ENCODE measurements at regions not wholly inside any gene's neighbourhood (a gene's known extent, or its start where the extent isn't known, plus 50 kb on each side); places are given as distances from the start of the nearest gene placed in this dataset.
"Not testable (repeated sequence)": the region's sequence is repeated elsewhere in the genome, so short reads cannot be mapped to it uniquely, and the experiment has no call there.

- no peak for DNase-seq
These were observed 112.5 kb upstream of the ASB18 start for GRCh38 chr2:236376566-236377244.

GRCh38 chr2:236380051-236380612, 115.9 kb upstream of the ASB18 start:
- DNase-seq: no peak

- DNase-seq: not testable (repeated sequence)
These were observed 117.0 kb upstream of the ASB18 start for GRCh38 chr2:236381253-236381652.

GRCh38 chr2:236389284-236390216, 125.3 kb upstream of the ASB18 start:
- DNase-seq: not testable (repeated sequence)

- no peak for DNase-seq
These were observed 128.9 kb upstream of the ASB18 start for GRCh38 chr2:236393101-236393500.

GRCh38 chr2:236393581-236393980, 129.4 kb upstream of the ASB18 start:
- no peak for DNase-seq

GRCh38 chr2:236394571-236394970, 130.4 kb upstream of the ASB18 start:
- DNase-seq: no peak

- no peak for DNase-seq
These were observed 130.9 kb upstream of the ASB18 start for GRCh38 chr2:236395067-236395466.

GRCh38 chr2:236396818-236397350, 132.7 kb upstream of the ASB18 start:
- no peak for DNase-seq

- no peak for DNase-seq
These were observed 133.5 kb upstream of the ASB18 start for GRCh38 chr2:236397681-236398080.

GRCh38 chr2:236399409-236399808, 135.2 kb upstream of the ASB18 start:
- DNase-seq: no peak

- DNase-seq: no peak
These were observed 135.9 kb upstream of the ASB18 start for GRCh38 chr2:236400046-236400574.

- DNase-seq: no peak
These were observed 136.6 kb upstream of the ASB18 start for GRCh38 chr2:236400594-236401360.

- DNase-seq: no peak
These were observed 138.0 kb upstream of the ASB18 start for GRCh38 chr2:236402033-236402790.

- DNase-seq: no peak
These were observed 138.9 kb upstream of the ASB18 start for GRCh38 chr2:236403125-236403524.

GRCh38 chr2:236403811-236404210, 139.6 kb upstream of the ASB18 start:
- DNase-seq: no peak

GRCh38 chr2:236404346-236404745, 140.1 kb upstream of the ASB18 start:
- no peak for DNase-seq

- DNase-seq: no peak
These were observed 141.2 kb upstream of the ASB18 start for GRCh38 chr2:236405357-236405756.

GRCh38 chr2:236408090-236408489, 143.9 kb upstream of the ASB18 start:
- DNase-seq: no peak

- DNase-seq: no peak
These were observed 144.6 kb upstream of the ASB18 start for GRCh38 chr2:236408786-236409185.

- DNase-seq: no peak
These were observed 151.7 kb upstream of the ASB18 start for GRCh38 chr2:236415684-236416444.
